Breast epithelium (tissue), 4 donors: ENCODE measurements at regions not wholly inside any gene's neighbourhood (a gene's known extent, or its start where the extent isn't known, plus 50 kb on each side); places are given as distances from the start of the nearest gene placed in this dataset.

Source experiments
- DNase-seq, 2 donors: peaks; one replicate each; pipeline ENCODE4 v3.0.0-alpha.2; 2019; ENCODE audit warnings: low spot score in 2 of 2
- H3K27ac ChIP-seq, 2 donors: fragments of 200-600 bp; sonication (generic) in 1 of 2; one replicate each; pipeline ENCODE4 v1.5.1; 2016 to 2019; ENCODE audit warnings: mild to moderate bottlenecking in 1 of 2
- H3K27me3 ChIP-seq, 2 donors: fragments of 200-600 bp; sonication (generic) in 1 of 2; one replicate each; pipeline versions ENCODE4 v1.5.1 to v1.6.0; 2017 to 2019; ENCODE audit warnings: control low read depth in 1 of 2, mild to moderate bottlenecking in 1 of 2
- H3K36me3 ChIP-seq: fragments of 200-600 bp; one replicate; pipeline ENCODE4 v1.5.1; 2019
- H3K4me1 ChIP-seq, 2 donors: fragments of 200-600 bp; sonication (generic); one replicate each; pipeline ENCODE4 v1.5.1; 2016 to 2019; ENCODE audit warnings: control low read depth in 1 of 2
- H3K4me3 ChIP-seq, 3 donors: fragments of 200-600 bp; sonication (generic); 1 replicate in 2 of 3; 2 replicates in 1 of 3; pipeline ENCODE4 v1.5.1; 2016 to 2019; ENCODE audit warnings: mild to moderate bottlenecking in 3 of 3, moderate library complexity in 2 of 3
- H3K9me3 ChIP-seq, 2 donors: fragments of 200-600 bp; sonication (generic) in 1 of 2; one replicate each; pipeline ENCODE4 v1.5.1; 2016 to 2019; ENCODE audit warnings: control low read depth in 1 of 2
- CTCF ChIP-seq, 3 donors: fragments of 450-650 bp; IDR thresholded peaks; one replicate each; pipeline ENCODE4 v1.5.1; 2016 to 2017; ENCODE audit warnings: antibody characterized with exemption in 3 of 3, mild to moderate bottlenecking in 3 of 3, moderate library complexity in 3 of 3
- POLR2A ChIP-seq: fragments of 450-650 bp; IDR thresholded peaks from one replicate; pipeline ENCODE4 v1.6.1; 2016; ENCODE audit warnings: antibody characterized with exemption, mild to moderate bottlenecking, moderate library complexity
- POLR2AphosphoS5 ChIP-seq, 3 donors: sonication (generic); formaldehyde crosslinking; IDR thresholded peaks; one replicate each; pipeline ENCODE4 v1.6.1; 2017; ENCODE audit warnings: antibody characterized with exemption in 3 of 3
- intact Hi-C: fragments of 100-400 bp; cut with DNase I; formaldehyde crosslinking; loops from one replicate; pipeline ENCODE4 v1.15.1; 2023; ENCODE audit warnings: low total_unique reads

DNA sequence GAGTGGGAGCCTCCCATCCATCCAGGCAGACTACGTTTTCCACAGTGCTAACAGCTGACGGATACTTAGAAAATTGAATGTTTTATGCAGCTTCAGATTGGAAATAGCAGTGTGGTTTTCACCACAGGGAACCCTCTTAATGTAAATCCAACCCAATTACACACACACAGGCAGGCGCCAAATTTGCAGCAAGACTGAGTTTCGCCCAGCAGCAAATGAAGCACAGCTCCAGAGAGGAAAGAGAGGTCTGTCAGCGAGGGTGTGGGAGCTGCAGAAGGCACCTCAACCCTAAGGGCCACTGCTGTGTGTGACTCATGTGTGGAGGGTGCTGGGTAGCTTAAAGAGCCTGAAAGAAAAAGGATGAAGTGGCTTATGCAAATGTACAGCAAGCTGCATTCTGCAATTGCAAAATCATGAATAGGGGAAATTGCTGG is 365.7 kb downstream of the MAFB start:
- Histone ChIP-seq H3K27ac (no peak overlapping the region), H3K36me3 (no peaks in the 10 kb centered on the region), H3K27me3 (no peaks in the 10 kb centered on the region), H3K4me1 (no peaks in the 10 kb centered on the region), H3K9me3 (no peaks in the 10 kb centered on the region), H3K4me3 (no peak overlapping the region)
- intact Hi-C loops, result no loop called here
- no peak for DNase-seq
- TF ChIP-seq POLR2AphosphoS5 (IDR thresholded peaks at IDR 0.05), result no peak

DNA sequence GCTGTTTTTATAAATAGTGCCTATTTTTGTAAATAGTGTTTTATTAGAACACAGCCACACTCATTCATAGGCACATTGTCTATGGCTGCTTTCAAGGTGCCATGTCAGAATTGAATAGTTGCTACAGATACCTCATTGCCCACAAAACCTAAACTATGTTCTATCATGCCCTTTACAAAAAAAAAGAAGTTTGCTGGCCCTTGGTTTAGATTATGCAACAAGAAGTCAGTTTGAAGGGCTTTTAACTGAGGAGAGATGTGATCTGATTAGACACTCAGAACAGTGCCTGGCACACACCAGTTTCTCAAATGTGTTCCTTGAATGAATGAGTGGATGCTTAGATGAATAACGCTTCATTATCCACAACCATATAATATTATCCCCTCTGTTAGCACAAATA is 366.1 kb downstream of the MAFB start:
- no peaks in the 10 kb centered on the region for H3K36me3 ChIP-seq

DNA sequence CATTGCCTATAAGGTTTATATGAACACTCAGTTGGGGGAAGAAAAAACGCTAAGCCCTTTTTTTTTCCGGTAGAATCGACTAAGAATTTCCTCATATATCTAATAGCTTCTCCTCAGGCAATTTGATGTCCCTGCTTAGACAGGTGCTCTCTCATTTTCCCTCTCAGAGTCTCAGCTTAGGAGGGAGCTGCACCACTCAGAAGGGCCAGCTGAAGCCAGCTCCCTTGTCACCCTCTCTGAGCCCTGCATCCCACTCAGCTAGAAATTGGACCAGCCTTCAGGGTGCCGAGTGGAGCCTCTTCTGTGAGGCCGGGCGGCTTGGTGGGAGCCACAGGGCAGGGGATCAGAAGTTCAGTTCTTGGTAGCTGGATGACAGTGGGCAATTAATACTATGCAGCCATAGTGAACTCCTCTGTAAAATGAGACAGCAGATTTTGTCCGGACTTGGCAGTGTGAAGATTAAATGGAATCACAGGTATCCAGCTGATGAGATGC is 368.5 kb downstream of the MAFB start:
- no peaks in the 10 kb centered on the region for H3K27me3 ChIP-seq
- intact Hi-C loops, result no loop called here
- TF ChIP-seq CTCF (IDR thresholded peaks at IDR 0.05), result no peak
- no peak for TF ChIP-seq POLR2A
- no peak for TF ChIP-seq POLR2AphosphoS5 (IDR thresholded peaks at IDR 0.05)

More for the DNA sequence above, 366.1 kb downstream of the MAFB start:
- H3K4me1 ChIP-seq, result no peaks in the 10 kb centered on the region
- intact Hi-C loops, result no loop called here
- no peak for TF ChIP-seq POLR2A
- TF ChIP-seq POLR2AphosphoS5 (IDR thresholded peaks at IDR 0.05), result no peak
- TF ChIP-seq CTCF (IDR thresholded peaks at IDR 0.05), result no peak
- DNase-seq, result no peak
- H3K27me3 ChIP-seq, result no peaks in the 10 kb centered on the region
- no peaks in the 10 kb centered on the region for H3K9me3 ChIP-seq
- no peak overlapping the region for H3K4me3 ChIP-seq
- no peak overlapping the region for H3K27ac ChIP-seq

GRCh38 chr20:40319741-40320516 is 369.1 kb downstream of the MAFB start:
- no peak for TF ChIP-seq POLR2A
- no peak for TF ChIP-seq POLR2AphosphoS5 (IDR thresholded peaks at IDR 0.05)
- TF ChIP-seq CTCF (IDR thresholded peaks at IDR 0.05), result no peak
- intact Hi-C loops, result no loop called here
- H3K4me3 ChIP-seq, result no peak overlapping the region
- no peaks in the 10 kb centered on the region for H3K27me3 ChIP-seq
- peaks cover 0 to under 1% of the 10 kb centered on the region in 2 donors for H3K4me1 ChIP-seq
- DNase-seq, result no peak
- H3K9me3 ChIP-seq, result no peaks in the 10 kb centered on the region
- no peaks in the 10 kb centered on the region for H3K36me3 ChIP-seq
- no peak overlapping the region for H3K27ac ChIP-seq

More for the DNA sequence above, 368.5 kb downstream of the MAFB start:
- DNase-seq, result no peak
- Histone ChIP-seq H3K4me1 (no peaks in the 10 kb centered on the region), H3K4me3 (no peak overlapping the region), H3K9me3 (no peaks in the 10 kb centered on the region), H3K36me3 (no peaks in the 10 kb centered on the region), H3K27ac (no peak overlapping the region)

DNA sequence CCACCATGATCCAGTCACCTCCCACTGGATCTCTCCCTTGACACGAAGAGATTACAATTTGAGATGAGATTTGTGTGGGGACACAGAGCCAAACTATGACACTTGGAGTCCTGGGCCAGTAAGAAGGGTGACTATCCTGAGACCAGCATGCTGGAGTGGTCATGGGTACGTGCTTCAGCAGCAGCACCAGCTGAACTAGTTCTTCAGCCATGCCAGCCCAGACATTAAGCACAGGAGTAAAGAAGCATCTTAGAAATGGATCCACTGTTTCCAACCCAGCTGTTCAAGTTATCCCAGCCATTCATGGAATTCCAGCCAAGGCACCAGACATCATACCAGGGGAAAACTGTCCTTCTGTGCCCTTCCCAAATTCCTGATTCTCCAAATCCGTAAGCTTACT is 370.0 kb downstream of the MAFB start:
- no peak overlapping the region for H3K27ac ChIP-seq
- intact Hi-C loops, result no loop called here
- H3K4me3 ChIP-seq, result no peak overlapping the region
- peaks cover 0 to 4% of the 10 kb centered on the region in 2 donors for H3K4me1 ChIP-seq
- no peak for DNase-seq
- no peaks in the 10 kb centered on the region for H3K27me3 ChIP-seq
- no peak for TF ChIP-seq POLR2A
- TF ChIP-seq CTCF (IDR thresholded peaks at IDR 0.05), result no peak
- TF ChIP-seq POLR2AphosphoS5 (IDR thresholded peaks at IDR 0.05), result no peak
- no peaks in the 10 kb centered on the region for H3K9me3 ChIP-seq
- H3K36me3 ChIP-seq, result no peaks in the 10 kb centered on the region
